Vagina (tissue), 2 donors: ENCODE measurements at regions not wholly inside any gene's neighbourhood (a gene's known extent, or its start where the extent isn't known, plus 50 kb on each side); places are given as distances from the start of the nearest gene placed in this dataset.

ENCODE experiments used
- DNase-seq, 2 donors: peaks; one replicate each; pipeline ENCODE4 v3.0.0-alpha.2; 2017; ENCODE audit errors: extremely low spot score in 2 of 2
- H3K27ac ChIP-seq: fragments of 200-600 bp; sonication (generic); one replicate; pipeline ENCODE4 v1.5.1; 2019
- H3K27me3 ChIP-seq: fragments of 200-600 bp; sonication (generic); one replicate; pipeline ENCODE4 v1.5.1; 2019
- H3K36me3 ChIP-seq, 2 donors: fragments of 200-600 bp; sonication (generic); one replicate each; pipeline ENCODE4 v1.5.1; 2017 to 2019
- H3K4me1 ChIP-seq: fragments of 200-600 bp; sonication (generic); one replicate; pipeline ENCODE4 v1.5.1; 2019
- H3K4me3 ChIP-seq, 2 donors: fragments of 200-600 bp; sonication (generic); 1 replicate in 1 of 2; 2 replicates in 1 of 2; pipeline ENCODE4 v1.5.1; 2016 to 2019
- H3K9me3 ChIP-seq: fragments of 200-600 bp; sonication (generic); one replicate; pipeline ENCODE4 v1.5.1; 2019
- POLR2A ChIP-seq, 2 donors: fragments of 450-650 bp; IDR thresholded peaks; one replicate each; pipeline ENCODE4 v1.6.1; 2017; ENCODE audit warnings: antibody characterized with exemption in 2 of 2, mild to moderate bottlenecking in 2 of 2, moderate library complexity in 2 of 2
- POLR2AphosphoS5 ChIP-seq, 2 donors: sonication (generic); formaldehyde crosslinking; IDR thresholded peaks; one replicate each; pipeline ENCODE4 v1.9.0; 2017; ENCODE audit warnings: antibody characterized with exemption in 2 of 2, mild to moderate bottlenecking in 2 of 2, low read depth in 1 of 2; ENCODE audit not compliant: insufficient read depth in 1 of 2
- intact Hi-C: fragments of 100-400 bp; cut with DNase I; formaldehyde crosslinking; loops from one replicate; pipeline ENCODE4 v1.15.1; 2023
- TF ChIP-seq, protein P1 (sequence below), 3 experiments: fragments of 450-650 bp in 2 of 3; fragments of 200-600 bp in 1 of 3; sonication (generic) in 1 of 3; IDR thresholded peaks; one replicate each; pipeline ENCODE4 v1.5.1; 2017 to 2019; ENCODE audit warnings: antibody characterized with exemption in 3 of 3, mild to moderate bottlenecking in 2 of 3, moderate library complexity in 2 of 3

GRCh38 chr1:196160066-196160795, 448.0 kb downstream of the KCNT2 start:
- TF ChIP-seq POLR2AphosphoS5 (IDR thresholded peaks at IDR 0.05; ENCODE audit: insufficient read depth in 1 of 2, low read depth in 1 of 2) = no peak
- no peak for DNase-seq
- intact Hi-C loops = no loop called here

DNA sequence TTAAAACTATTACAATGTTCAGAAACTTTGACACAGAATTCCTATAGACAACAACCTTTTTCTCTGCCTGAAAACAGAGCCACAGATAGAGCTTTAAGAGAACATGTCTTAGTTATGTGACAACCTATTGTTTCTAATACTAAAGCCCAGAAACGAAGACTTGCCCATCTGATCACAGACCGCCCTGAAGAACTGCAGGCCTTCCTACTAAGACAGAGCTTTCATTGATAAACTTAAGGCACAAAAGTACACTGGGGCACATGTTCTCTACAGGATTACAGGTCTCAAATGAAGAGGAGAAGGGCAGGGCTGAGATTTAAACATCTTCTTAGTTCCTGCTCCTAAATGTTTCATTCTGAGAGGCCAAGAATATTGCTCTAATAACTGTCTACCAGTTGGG, 452.7 kb downstream of the KCNT2 start:
- H3K27me3 ChIP-seq = no peaks in the 10 kb centered on the region

More at GRCh38 chr1:196160066-196160795, 448.0 kb downstream of the KCNT2 start:
- Histone ChIP-seq H3K9me3 (no peaks in the 10 kb centered on the region), H3K4me1 (no peaks in the 10 kb centered on the region), H3K27ac (no peak overlapping the region), H3K4me3 (no peak overlapping the region), H3K27me3 (no peaks in the 10 kb centered on the region), H3K36me3 (no peaks in the 10 kb centered on the region)

GRCh38 chr1:196152975-196153374, 455.3 kb downstream of the KCNT2 start:
- Histone ChIP-seq H3K27me3 (no peaks in the 10 kb centered on the region), H3K9me3 (no peaks in the 10 kb centered on the region), H3K27ac (no peak overlapping the region), H3K4me1 (no peaks in the 10 kb centered on the region), H3K4me3 (no peak overlapping the region), H3K36me3 (no peaks in the 10 kb centered on the region)
- no peak for DNase-seq
- intact Hi-C loops = no loop called here
- TF ChIP-seq POLR2AphosphoS5 (IDR thresholded peaks at IDR 0.05; ENCODE audit: insufficient read depth in 1 of 2, low read depth in 1 of 2) (no peak), POLR2A (IDR thresholded peaks at IDR 0.05) (no peak)
- TF ChIP-seq, protein P1, sequence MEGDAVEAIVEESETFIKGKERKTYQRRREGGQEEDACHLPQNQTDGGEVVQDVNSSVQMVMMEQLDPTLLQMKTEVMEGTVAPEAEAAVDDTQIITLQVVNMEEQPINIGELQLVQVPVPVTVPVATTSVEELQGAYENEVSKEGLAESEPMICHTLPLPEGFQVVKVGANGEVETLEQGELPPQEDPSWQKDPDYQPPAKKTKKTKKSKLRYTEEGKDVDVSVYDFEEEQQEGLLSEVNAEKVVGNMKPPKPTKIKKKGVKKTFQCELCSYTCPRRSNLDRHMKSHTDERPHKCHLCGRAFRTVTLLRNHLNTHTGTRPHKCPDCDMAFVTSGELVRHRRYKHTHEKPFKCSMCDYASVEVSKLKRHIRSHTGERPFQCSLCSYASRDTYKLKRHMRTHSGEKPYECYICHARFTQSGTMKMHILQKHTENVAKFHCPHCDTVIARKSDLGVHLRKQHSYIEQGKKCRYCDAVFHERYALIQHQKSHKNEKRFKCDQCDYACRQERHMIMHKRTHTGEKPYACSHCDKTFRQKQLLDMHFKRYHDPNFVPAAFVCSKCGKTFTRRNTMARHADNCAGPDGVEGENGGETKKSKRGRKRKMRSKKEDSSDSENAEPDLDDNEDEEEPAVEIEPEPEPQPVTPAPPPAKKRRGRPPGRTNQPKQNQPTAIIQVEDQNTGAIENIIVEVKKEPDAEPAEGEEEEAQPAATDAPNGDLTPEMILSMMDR (IDR thresholded peaks at IDR 0.05) = no peak

More for the DNA sequence above, 452.7 kb downstream of the KCNT2 start:
- no peak for DNase-seq
- intact Hi-C loops = loop anchor here (5.0 kb wide), 1 partner anchor 463 kb away; no protein-coding TSS in a partner anchor
- TF ChIP-seq, protein P1 (IDR thresholded peaks at IDR 0.05) = no peak
- TF ChIP-seq POLR2A (IDR thresholded peaks at IDR 0.05) (no peak), POLR2AphosphoS5 (IDR thresholded peaks at IDR 0.05; ENCODE audit: insufficient read depth in 1 of 2, low read depth in 1 of 2) (no peak)
- H3K4me3 ChIP-seq = no peak overlapping the region
- H3K36me3 ChIP-seq = no peaks in the 10 kb centered on the region
- no peak overlapping the region for H3K27ac ChIP-seq
- no peaks in the 10 kb centered on the region for H3K4me1 ChIP-seq
- H3K9me3 ChIP-seq = no peaks in the 10 kb centered on the region

DNA sequence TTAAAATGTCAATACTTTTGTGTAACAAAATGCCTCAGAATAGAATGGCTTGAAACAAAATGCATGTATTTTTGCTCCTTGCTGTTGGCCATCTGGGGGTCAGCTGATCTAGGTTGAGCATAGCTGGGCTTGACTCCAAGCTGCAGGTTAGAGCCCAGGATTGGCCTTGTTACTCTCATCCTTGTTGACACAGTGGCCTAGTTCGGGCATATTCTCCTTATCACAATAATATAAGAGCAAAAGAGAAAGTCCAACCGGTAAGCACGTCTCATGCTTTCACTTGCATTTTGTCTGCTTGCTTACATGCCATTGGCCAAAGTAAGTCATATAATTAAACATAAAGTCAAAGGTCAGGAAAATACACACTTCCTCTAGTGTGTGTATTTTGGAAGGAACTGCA, 456.2 kb downstream of the KCNT2 start:
- intact Hi-C loops = no loop called here
- H3K36me3 ChIP-seq = no peaks in the 10 kb centered on the region
- TF ChIP-seq, protein P1 (IDR thresholded peaks at IDR 0.05) = no peak
- TF ChIP-seq POLR2A (IDR thresholded peaks at IDR 0.05) (no peak), POLR2AphosphoS5 (IDR thresholded peaks at IDR 0.05; ENCODE audit: insufficient read depth in 1 of 2, low read depth in 1 of 2) (no peak)
- H3K4me1 ChIP-seq = no peaks in the 10 kb centered on the region
- DNase-seq = no peak
- H3K27me3 ChIP-seq = no peaks in the 10 kb centered on the region
- H3K4me3 ChIP-seq = no peak overlapping the region
- H3K27ac ChIP-seq = no peak overlapping the region
- H3K9me3 ChIP-seq = no peaks in the 10 kb centered on the region

DNA sequence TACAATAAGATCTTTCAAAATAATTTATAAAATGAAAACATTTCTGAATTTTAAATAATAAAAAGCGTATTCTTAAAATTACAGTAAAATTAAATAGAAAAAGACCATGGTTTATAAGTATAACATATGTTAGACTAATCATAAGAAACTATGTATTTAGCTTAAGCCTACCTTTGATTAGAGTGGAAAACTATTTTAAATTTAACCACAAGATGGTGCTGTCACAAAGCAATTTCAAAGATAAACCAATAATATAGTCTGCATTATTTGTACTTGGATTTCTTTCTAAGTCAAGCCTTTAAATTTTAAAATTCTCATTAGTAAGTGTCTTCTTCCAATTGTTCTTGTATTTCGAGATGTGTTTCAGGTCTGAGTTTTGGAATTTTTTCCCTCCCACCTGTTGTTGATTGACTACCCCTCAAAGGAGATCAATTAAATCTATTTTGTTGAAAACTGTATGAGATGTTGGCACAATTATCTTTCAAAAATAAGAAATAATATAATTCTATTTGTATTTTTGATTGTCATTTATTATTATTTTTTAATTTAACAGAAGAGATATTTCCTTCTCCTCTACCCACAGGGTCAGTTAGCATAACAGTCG, 459.8 kb downstream of the KCNT2 start:
- no peaks in the 10 kb centered on the region for H3K36me3 ChIP-seq
- no peaks in the 10 kb centered on the region for H3K9me3 ChIP-seq
- no peaks in the 10 kb centered on the region for H3K27me3 ChIP-seq
- no peaks in the 10 kb centered on the region for H3K4me1 ChIP-seq
- no peak for DNase-seq
- TF ChIP-seq POLR2AphosphoS5 (IDR thresholded peaks at IDR 0.05; ENCODE audit: insufficient read depth in 1 of 2, low read depth in 1 of 2) (no peak), POLR2A (IDR thresholded peaks at IDR 0.05) (no peak)
- TF ChIP-seq, protein P1 (IDR thresholded peaks at IDR 0.05) = peak in 2 of 3 experiments; percentile 41 to 42
- intact Hi-C loops = loop anchor here (10.0 kb wide), 1 partner anchor 516 kb away; no protein-coding TSS in a partner anchor
- H3K27ac ChIP-seq = no peak overlapping the region
- no peak overlapping the region for H3K4me3 ChIP-seq
